CD14-positive monocyte (primary cell): ENCODE measurements at regions not wholly inside any gene's neighbourhood (a gene's known extent, or its start where the extent isn't known, plus 50 kb on each side); places are given as distances from the start of the nearest gene placed in this dataset.

Experiments
- DNase-seq, 3 donors: peaks; one replicate each; pipeline ENCODE4 v3.0.0-alpha.2; 2011 to 2022
- H2AFZ ChIP-seq: 2 replicates; pipeline ENCODE4 v1.6.0; 2012; ENCODE audit warnings: mild to moderate bottlenecking, low read depth, low read length, inconsistent platforms; ENCODE audit not compliant: insufficient read depth, poor library complexity, severe bottlenecking
- H3K27ac ChIP-seq, 2 donors: 1 replicate in 1 of 2; 2 replicates in 1 of 2; pipeline ENCODE4 v1.5.1; 2012 to 2013; ENCODE audit warnings: low read length in 2 of 2, control low read depth in 1 of 2, inconsistent platforms in 1 of 2, low read depth in 1 of 2, mild to moderate bottlenecking in 1 of 2
- H3K27me3 ChIP-seq, 2 donors: one replicate each; pipeline versions ENCODE4 v1.6.0 to v1.6.1; 2011 to 2013; ENCODE audit warnings: low read length in 2 of 2; ENCODE audit not compliant: control insufficient read depth in 2 of 2, insufficient read depth in 2 of 2
- H3K36me3 ChIP-seq, 2 donors: replicated peaks in 1 of 2; 1 replicate in 1 of 2; 2 replicates in 1 of 2; pipeline versions ENCODE4 v1.5.1 to v1.6.1; 2012 to 2013; ENCODE audit warnings: low read length in 2 of 2, control low read depth in 1 of 2, inconsistent platforms in 1 of 2, mild to moderate bottlenecking in 1 of 2; ENCODE audit not compliant: insufficient read depth in 2 of 2, control insufficient read depth in 1 of 2
- H3K4me1 ChIP-seq, 2 donors: 1 replicate in 1 of 2; 2 replicates in 1 of 2; pipeline versions ENCODE4 v1.5.1 to v1.6.1; 2012 to 2013; ENCODE audit warnings: low read length in 2 of 2, control low read depth in 1 of 2, inconsistent platforms in 1 of 2, mild to moderate bottlenecking in 1 of 2, moderate library complexity in 1 of 2; ENCODE audit not compliant: insufficient read depth in 2 of 2, control insufficient read depth in 1 of 2
- H3K4me2 ChIP-seq: replicated peaks from 2 replicates; pipeline ENCODE3; 2012; ENCODE audit warnings: low read length, moderate library complexity, mild to moderate bottlenecking; ENCODE audit not compliant: poor library complexity, severe bottlenecking; ENCODE audit errors: extremely low read depth
- H3K4me3 ChIP-seq, 3 experiments: fragments of 200-600 bp in 1 of 3; sonication (generic) in 1 of 3; replicated peaks in 1 of 3; 1 replicate in 2 of 3; 2 replicates in 1 of 3; pipeline ENCODE4 v1.5.1; 2011 to 2013; ENCODE audit warnings: low read length in 3 of 3, mild to moderate bottlenecking in 3 of 3, control low read depth in 2 of 3, low read depth in 2 of 3, inconsistent platforms in 1 of 3, moderate library complexity in 1 of 3
- H3K79me2 ChIP-seq: 2 replicates; pipeline ENCODE4 v1.6.0; 2012; ENCODE audit warnings: mild to moderate bottlenecking, control low read depth, inconsistent platforms, low read length, moderate library complexity; ENCODE audit not compliant: insufficient read depth
- H3K9ac ChIP-seq: 2 replicates; pipeline ENCODE4 v1.6.0; 2017; ENCODE audit warnings: low read length, mild to moderate bottlenecking; ENCODE audit not compliant: insufficient read depth, poor library complexity, severe bottlenecking
- H3K9me3 ChIP-seq, 2 donors: replicated peaks in 1 of 2; 1 replicate in 1 of 2; 2 replicates in 1 of 2; pipeline versions ENCODE4 v1.5.1 to v1.6.1; 2012 to 2013; ENCODE audit warnings: low read length in 2 of 2, control low read depth in 1 of 2; ENCODE audit not compliant: control insufficient read depth in 1 of 2, insufficient read depth in 1 of 2
- H4K20me1 ChIP-seq: 2 replicates; pipeline ENCODE4 v1.6.0; 2012; ENCODE audit warnings: mild to moderate bottlenecking, low read length, control low read depth, moderate library complexity; ENCODE audit not compliant: insufficient read depth
- H3K27ac Mint-ChIP-seq, 7 donors: one replicate each; pipeline ENCODE4 v1.8.0; 2020; ENCODE audit warnings: mild to moderate bottlenecking in 7 of 7, mixed read lengths in 7 of 7, moderate library complexity in 6 of 7, inconsistent platforms in 2 of 7
- H3K27me3 Mint-ChIP-seq, 3 donors: one replicate each; pipeline ENCODE4 v1.8.0; 2021 to 2022; ENCODE audit warnings: low read depth in 3 of 3, mild to moderate bottlenecking in 3 of 3, mixed read lengths in 3 of 3, moderate library complexity in 3 of 3, inconsistent platforms in 1 of 3
- H3K36me3 Mint-ChIP-seq, 2 donors: one replicate each; pipeline ENCODE4 v1.8.0; 2020; ENCODE audit warnings: mixed read lengths in 2 of 2, inconsistent platforms in 1 of 2, mild to moderate bottlenecking in 1 of 2
- H3K4me1 Mint-ChIP-seq: one replicate; pipeline ENCODE4 v1.8.0; 2020; ENCODE audit warnings: mild to moderate bottlenecking, mixed read lengths
- H3K4me3 Mint-ChIP-seq, 2 donors: one replicate each; pipeline ENCODE4 v1.8.0; 2020; ENCODE audit warnings: mild to moderate bottlenecking in 2 of 2, mixed read lengths in 2 of 2, moderate library complexity in 1 of 2
- H3K9me3 Mint-ChIP-seq, 7 donors: one replicate each; pipeline ENCODE4 v1.8.0; 2020 to 2022; ENCODE audit warnings: mixed read lengths in 7 of 7, mild to moderate bottlenecking in 6 of 7, moderate library complexity in 6 of 7, inconsistent platforms in 2 of 7
- WGBS: methylation state at CpG from one replicate; pipeline ENCODE4 v1.1.5; 2013; ENCODE audit warnings: missing lambda C conversion rate; ENCODE audit not compliant: insufficient coverage; 5-methylcytosine and 5-hydroxymethylcytosine counted together
- intact Hi-C, 2 donors: fragments of 100-400 bp; cut with micrococcal nuclease; formaldehyde crosslinking; loops; one replicate each; pipeline versions ENCODE4 v1.15.0 to v1.15.1; 2023
- TF ChIP-seq, protein P1 (sequence below): fragments of 200-600 bp; IDR thresholded peaks from one replicate; pipeline ENCODE4 v1.8.0; 2022; ENCODE audit warnings: antibody characterized with exemption, mild to moderate bottlenecking

DNA sequence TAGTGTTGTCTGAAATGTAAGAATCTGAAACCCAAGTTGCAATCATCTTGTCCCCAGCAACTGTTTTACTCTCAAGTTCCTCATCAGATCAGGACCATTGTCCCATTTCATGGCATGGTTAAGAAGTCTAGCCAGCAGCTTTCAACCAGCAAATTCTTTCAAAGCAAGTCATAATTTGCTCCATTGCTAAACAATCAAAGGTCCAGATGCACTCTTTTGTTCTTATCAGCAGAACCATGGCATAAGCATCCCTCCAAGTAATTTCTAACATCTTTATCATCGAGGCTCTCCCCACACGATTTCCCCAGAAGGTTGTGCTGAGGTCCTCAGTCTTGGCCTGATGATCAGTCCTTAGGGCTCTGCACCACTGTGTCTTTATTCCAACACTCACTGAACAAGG is 67.5 kb upstream of the APCDD1 start:
- H3K4me3 Mint-ChIP-seq: no peak overlapping the region
- Histone ChIP-seq H3K79me2 (no peaks in the 10 kb centered on the region), H3K4me1 (no peaks in the 10 kb centered on the region), H3K4me3 (no peak overlapping the region), H2AFZ (no peak overlapping the region), H3K27me3 (no peaks in the 10 kb centered on the region), H3K27ac (no peak overlapping the region), H4K20me1 (no peaks in the 10 kb centered on the region), H3K9me3 (no peaks in the 10 kb centered on the region), H3K4me2 (no peak overlapping the region), H3K36me3 (no peaks in the 10 kb centered on the region), H3K9ac (no peak overlapping the region)
- intact Hi-C loops: no loop called here
- H3K4me1 Mint-ChIP-seq: peaks cover 9% of the 10 kb centered on the region
- peaks cover 2 to 12% (median 4%) of the 10 kb centered on the region in 3 donors for H3K27me3 Mint-ChIP-seq
- DNase-seq: no peak
- no peaks in the 10 kb centered on the region for H3K36me3 Mint-ChIP-seq
- TF ChIP-seq, protein P1, sequence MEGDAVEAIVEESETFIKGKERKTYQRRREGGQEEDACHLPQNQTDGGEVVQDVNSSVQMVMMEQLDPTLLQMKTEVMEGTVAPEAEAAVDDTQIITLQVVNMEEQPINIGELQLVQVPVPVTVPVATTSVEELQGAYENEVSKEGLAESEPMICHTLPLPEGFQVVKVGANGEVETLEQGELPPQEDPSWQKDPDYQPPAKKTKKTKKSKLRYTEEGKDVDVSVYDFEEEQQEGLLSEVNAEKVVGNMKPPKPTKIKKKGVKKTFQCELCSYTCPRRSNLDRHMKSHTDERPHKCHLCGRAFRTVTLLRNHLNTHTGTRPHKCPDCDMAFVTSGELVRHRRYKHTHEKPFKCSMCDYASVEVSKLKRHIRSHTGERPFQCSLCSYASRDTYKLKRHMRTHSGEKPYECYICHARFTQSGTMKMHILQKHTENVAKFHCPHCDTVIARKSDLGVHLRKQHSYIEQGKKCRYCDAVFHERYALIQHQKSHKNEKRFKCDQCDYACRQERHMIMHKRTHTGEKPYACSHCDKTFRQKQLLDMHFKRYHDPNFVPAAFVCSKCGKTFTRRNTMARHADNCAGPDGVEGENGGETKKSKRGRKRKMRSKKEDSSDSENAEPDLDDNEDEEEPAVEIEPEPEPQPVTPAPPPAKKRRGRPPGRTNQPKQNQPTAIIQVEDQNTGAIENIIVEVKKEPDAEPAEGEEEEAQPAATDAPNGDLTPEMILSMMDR: no peak
- H3K27ac Mint-ChIP-seq: no peak overlapping the region
- 100% methylated on average over 2 of the region's 2 CpGs for WGBS
- H3K9me3 Mint-ChIP-seq: peaks cover 0 to 15% (median 3%) of the 10 kb centered on the region in 7 donors

DNA sequence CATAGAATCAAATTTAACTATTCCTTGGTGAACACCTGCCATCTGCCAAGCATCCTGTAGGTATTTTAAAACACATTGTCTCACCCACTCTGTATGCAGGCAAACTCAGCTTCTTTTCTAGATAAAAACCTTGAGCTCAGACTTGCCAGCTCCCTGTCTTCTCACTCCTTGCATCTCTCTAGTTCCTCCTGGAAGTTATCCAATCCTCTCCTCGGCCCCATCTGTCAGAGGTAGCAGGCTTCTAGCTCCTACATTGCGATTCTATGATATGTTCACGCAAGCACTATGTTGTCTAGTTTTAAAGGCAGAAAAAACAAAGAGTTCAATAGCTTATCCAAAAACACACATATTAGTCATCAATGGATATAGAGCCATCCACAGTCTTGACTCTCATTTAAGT is 67.0 kb upstream of the APCDD1 start:
- Histone ChIP-seq H3K4me1 (no peaks in the 10 kb centered on the region), H3K27ac (no peak overlapping the region), H3K9ac (no peak overlapping the region), H4K20me1 (no peaks in the 10 kb centered on the region), H3K27me3 (no peaks in the 10 kb centered on the region), H3K4me3 (no peak overlapping the region), H3K4me2 (no peak overlapping the region), H3K9me3 (no peaks in the 10 kb centered on the region), H3K79me2 (no peaks in the 10 kb centered on the region), H3K36me3 (no peaks in the 10 kb centered on the region), H2AFZ (no peak overlapping the region)
- TF ChIP-seq, protein P1: no peak
- peaks cover 3 to 12% (median 4%) of the 10 kb centered on the region in 3 donors for H3K27me3 Mint-ChIP-seq
- DNase-seq: no peak
- no peak overlapping the region for H3K4me3 Mint-ChIP-seq
- no CpG with 5 or more reads among the region's 3 CpGs for WGBS
- H3K36me3 Mint-ChIP-seq: no peaks in the 10 kb centered on the region
- intact Hi-C loops: no loop called here
- H3K27ac Mint-ChIP-seq: no peak overlapping the region
- peaks cover 10% of the 10 kb centered on the region for H3K4me1 Mint-ChIP-seq
- H3K9me3 Mint-ChIP-seq: peaks cover 0 to 15% (median 3%) of the 10 kb centered on the region in 7 donors
